IMR-90 (cell line): ENCODE measurements at regions not wholly inside any gene's neighbourhood (a gene's known extent, or its start where the extent isn't known, plus 50 kb on each side); places are given as distances from the start of the nearest gene placed in this dataset.
"Not testable (repeated sequence)": the region's sequence is repeated elsewhere in the genome, so short reads cannot be mapped to it uniquely, and the experiment has no call there.

Experiments
- ATAC-seq: fragments of 200-7000 bp; cut with Tn5 transposase; 2 replicates; pipeline ENCODE4 v1.9.1; 2020; ENCODE audit warnings: low read depth, mild to moderate bottlenecking, moderate library complexity
- BruUV-seq: library from RNA; stranded (reverse); fragments of 400-500 nt; replicated peaks from 2 replicates; lab custom pipeline; 2021; lab: Mats Ljungman, UMichigan
- CTCF ChIA-PET: fragments of 300-600 bp; formaldehyde crosslinking; extraction: SDS; loops from one replicate; lab custom pipeline; 2021; ENCODE audit warnings: antibody characterized with exemption; lab: Yijun Ruan, JAX
- POLR2A ChIA-PET: fragments of 300-600 bp; sonication (Branson Sonifier 250); formaldehyde crosslinking; loops from one replicate; lab custom pipeline; 2022; ENCODE audit warnings: antibody characterized with exemption; ENCODE audit not compliant: unreplicated experiment; lab: Charles Lee
- DNase-seq: peaks from one replicate; pipeline ENCODE4 v3.0.0; 2013
- H2AFZ ChIP-seq: replicated peaks from 2 replicates; pipeline ENCODE3; 2013; ENCODE audit warnings: low read length, mild to moderate bottlenecking; ENCODE audit not compliant: poor library complexity
- H2AK5ac ChIP-seq: 2 replicates; pipeline ENCODE4 v1.6.1; 2013; ENCODE audit warnings: low read depth, low read length, inconsistent platforms
- H2AK9ac ChIP-seq: replicated peaks from 2 replicates; pipeline ENCODE3; 2013; ENCODE audit warnings: mild to moderate bottlenecking, low read depth, low read length, moderate library complexity; ENCODE audit not compliant: poor library complexity
- H2BK120ac ChIP-seq: 2 replicates; pipeline ENCODE4 v1.6.1; 2013; ENCODE audit warnings: low read depth, low read length, inconsistent platforms
- H2BK15ac ChIP-seq: 3 replicates; pipeline ENCODE4 v1.6.1; 2013; ENCODE audit warnings: low read depth, low read length, inconsistent platforms
- H2BK20ac ChIP-seq: 2 replicates; pipeline ENCODE4 v1.6.1; 2013; ENCODE audit warnings: low read depth, mild to moderate bottlenecking, inconsistent platforms, low read length, moderate library complexity
- H2BK5ac ChIP-seq: 2 replicates; pipeline ENCODE4 v1.6.1; 2013; ENCODE audit warnings: mild to moderate bottlenecking, low read depth, low read length, inconsistent platforms; ENCODE audit not compliant: poor library complexity, severe bottlenecking
- H3K14ac ChIP-seq: replicated peaks from 2 replicates; pipeline ENCODE4 v1.6.1; 2013; ENCODE audit warnings: low read depth, low read length, inconsistent platforms
- H3K18ac ChIP-seq: 2 replicates; pipeline ENCODE4 v1.6.1; 2013; ENCODE audit warnings: low read depth, low read length, control low read depth
- H3K23ac ChIP-seq: 2 replicates; pipeline ENCODE4 v1.6.1; 2013; ENCODE audit warnings: low read depth, low read length, inconsistent platforms
- H3K27ac ChIP-seq: 2 replicates; pipeline ENCODE4 v1.5.1; 2013; ENCODE audit warnings: mild to moderate bottlenecking, control low read depth, low read length; ENCODE audit not compliant: insufficient read depth
- H3K27me3 ChIP-seq: 2 replicates; pipeline ENCODE4 v1.6.1; 2013; ENCODE audit warnings: low read length; ENCODE audit not compliant: control insufficient read depth, insufficient read depth
- H3K36me3 ChIP-seq: 2 replicates; pipeline ENCODE4 v1.6.1; 2013; ENCODE audit warnings: low read length, mixed read lengths; ENCODE audit not compliant: control insufficient read depth, insufficient read depth
- H3K4ac ChIP-seq: 2 replicates; pipeline ENCODE4 v1.6.1; 2013; ENCODE audit warnings: low read depth, low read length, inconsistent platforms
- H3K4me1 ChIP-seq: 2 replicates; pipeline ENCODE4 v1.6.1; 2013; ENCODE audit warnings: low read length, mixed read lengths; ENCODE audit not compliant: control insufficient read depth, insufficient read depth
- H3K4me2 ChIP-seq: 2 replicates; pipeline ENCODE4 v1.6.1; 2013; ENCODE audit warnings: low read depth, mild to moderate bottlenecking, control low read depth, low read length, moderate library complexity
- H3K4me3 ChIP-seq: 2 replicates; pipeline ENCODE4 v1.5.1; 2013; ENCODE audit warnings: low read depth, mild to moderate bottlenecking, control low read depth, low read length, moderate library complexity; ENCODE audit not compliant: insufficient read depth
- H3K56ac ChIP-seq: 2 replicates; pipeline ENCODE4 v1.6.1; 2013; ENCODE audit warnings: low read length, inconsistent platforms; ENCODE audit not compliant: insufficient read depth; ENCODE audit errors: extremely low read depth
- H3K79me1 ChIP-seq, 2 experiments: 2 replicates each; pipeline ENCODE4 v1.6.1; 2013; ENCODE audit warnings: low read length in 2 of 2, inconsistent platforms in 1 of 2, low read depth in 1 of 2
- H3K9ac ChIP-seq: 2 replicates; pipeline ENCODE4 v1.6.1; 2013; ENCODE audit warnings: low read depth, low read length, control low read depth
- H3K9me1 ChIP-seq: 2 replicates; pipeline ENCODE4 v1.6.1; 2013; ENCODE audit warnings: low read length, inconsistent platforms; ENCODE audit not compliant: insufficient read depth
- H3K9me3 ChIP-seq: 2 replicates; pipeline ENCODE4 v1.6.1; 2013; ENCODE audit warnings: low read length; ENCODE audit not compliant: control insufficient read depth, insufficient read depth
- H4K20me1 ChIP-seq: 2 replicates; pipeline ENCODE4 v1.6.1; 2013; ENCODE audit warnings: low read length, inconsistent platforms; ENCODE audit not compliant: insufficient read depth
- H4K5ac ChIP-seq: 2 replicates; pipeline ENCODE4 v1.6.1; 2013; ENCODE audit warnings: mild to moderate bottlenecking, low read depth, low read length, control low read depth
- H4K8ac ChIP-seq, 2 experiments: 2 replicates each; pipeline ENCODE4 v1.6.1; 2013; ENCODE audit warnings: low read depth in 2 of 2, low read length in 2 of 2, control low read depth in 1 of 2, inconsistent platforms in 1 of 2
- H4K91ac ChIP-seq: 2 replicates; pipeline ENCODE4 v1.6.1; 2013; ENCODE audit warnings: low read depth, low read length, inconsistent platforms; ENCODE audit not compliant: insufficient read depth
- WGBS, 2 experiments: methylation state at CpG; one replicate each; pipeline versions ENCODE4 v1.1.5 to v1.1.7; 2013; ENCODE audit warnings: missing lambda C conversion rate in 2 of 2; ENCODE audit not compliant: insufficient read length in 1 of 2; ENCODE audit errors: extremely low coverage in 2 of 2; 5-methylcytosine and 5-hydroxymethylcytosine counted together
- dilution Hi-C: fragments of 300-500 bp; cut with HindIII; formaldehyde crosslinking; loops from one replicate; pipeline ENCODE4 v1.14.3; 2018; ENCODE audit warnings: low sequenced_read_pairs; ENCODE audit not compliant: unreplicated experiment
- in situ Hi-C: fragments of 300-500 bp; cut with MboI; formaldehyde crosslinking; loops from 3 replicates; pipeline ENCODE4 v1.14.3; 2019; ENCODE audit warnings: low sequenced_read_pairs, inconsistent platforms, mixed read lengths
- intact Hi-C: fragments of 100-400 bp; cut with micrococcal nuclease; formaldehyde crosslinking; loops from 2 replicates; pipeline ENCODE4 v1.10.0; 2022

- H3K27me3 ChIP-seq, H2BK15ac ChIP-seq, H3K14ac ChIP-seq, H3K9me1 ChIP-seq, H2AK5ac ChIP-seq, H3K4ac ChIP-seq, in situ Hi-C loops, H3K27ac ChIP-seq, H3K4me3 ChIP-seq, H3K9ac ChIP-seq, DNase-seq, H4K8ac ChIP-seq, H3K79me1 ChIP-seq, H2BK120ac ChIP-seq, H2BK20ac ChIP-seq, ATAC-seq, H4K91ac ChIP-seq, dilution Hi-C loops, intact Hi-C loops, H2BK5ac ChIP-seq, H3K4me2 ChIP-seq, H3K4me1 ChIP-seq, H3K18ac ChIP-seq, CTCF ChIA-PET, H3K23ac ChIP-seq, H2AK9ac ChIP-seq, H4K20me1 ChIP-seq, H3K36me3 ChIP-seq, H2AFZ ChIP-seq, H3K9me3 ChIP-seq, H4K5ac ChIP-seq, POLR2A ChIA-PET, H3K56ac ChIP-seq, BruUV-seq: not testable (repeated sequence)
- no CpG with 5 or more reads among the region's 1 CpG for WGBS, 2 experiments
Observed at GRCh38 chr6:100223952-100224351, 229.9 kb upstream of the MCHR2 start.
